Islet of Langerhans (tissue), 1 donor: ENCODE measurements at regions not wholly inside any gene's neighbourhood (a gene's known extent, or its start where the extent isn't known, plus 50 kb on each side); places are given as distances from the start of the nearest gene placed in this dataset.

ENCODE experiments used
- FAIRE-seq: peaks from one replicate; lab custom pipeline; 2011; peaks lifted over from hg19 to GRCh38; lab: Jason Lieb, UNC

DNA sequence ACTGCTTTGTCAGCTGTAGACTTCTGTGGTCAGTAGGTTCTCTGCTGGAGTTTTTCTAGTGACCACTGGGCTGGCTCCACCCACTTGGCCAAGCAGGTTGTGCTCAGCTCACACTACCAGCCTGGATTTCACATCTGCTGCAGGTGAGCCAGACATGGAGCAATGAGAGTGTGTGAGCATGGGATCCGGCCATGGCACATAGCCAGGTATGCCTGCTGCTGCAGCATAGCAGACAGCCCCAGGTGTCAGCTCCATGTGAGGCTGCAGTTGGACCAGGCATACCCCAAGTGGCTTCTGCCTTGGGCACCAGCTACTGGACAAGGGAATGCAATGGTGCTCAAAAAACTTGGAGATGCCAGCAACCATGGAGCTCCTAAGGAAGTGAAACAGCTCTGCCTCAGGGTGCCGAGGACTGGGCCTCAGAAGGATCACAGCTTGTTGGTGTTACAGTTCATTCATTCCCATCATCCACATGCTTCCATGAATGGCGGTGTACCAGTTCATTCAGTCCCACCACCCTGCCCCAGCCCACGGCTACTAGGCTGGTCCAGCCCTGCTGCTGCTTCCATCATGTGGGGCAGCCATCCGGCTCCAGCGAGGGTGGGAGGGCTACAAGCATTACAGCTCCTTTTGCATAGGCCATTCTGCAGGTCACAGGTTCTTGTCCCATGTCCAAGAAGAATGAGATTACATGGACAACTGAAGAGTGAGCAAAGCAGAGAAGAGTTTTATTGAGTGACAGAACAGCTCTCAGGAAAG, 389.1 kb upstream of the PCDH7 start:
- no peak for FAIRE-seq

GRCh38 chr4:30341731-30342130, 378.4 kb upstream of the PCDH7 start:
- FAIRE-seq = no peak

DNA sequence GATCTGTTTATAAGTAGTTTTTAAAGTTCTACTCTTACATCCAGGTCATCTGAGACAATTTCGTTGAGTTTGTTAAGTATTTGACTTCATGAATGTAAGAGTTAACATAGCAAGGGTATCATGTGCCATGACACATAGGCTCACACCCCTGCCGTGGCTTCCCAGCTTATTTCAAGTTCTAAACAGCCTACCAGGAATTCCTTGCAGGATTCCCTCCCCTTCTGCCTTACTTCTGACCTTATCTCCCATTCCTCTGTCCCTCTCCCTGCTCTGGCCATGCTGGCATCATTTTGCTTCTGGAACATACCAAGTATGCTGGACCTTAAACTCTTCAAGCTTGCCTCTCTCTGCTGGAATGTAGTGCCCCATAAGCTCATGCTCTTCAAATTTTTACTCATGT, 369.9 kb upstream of the PCDH7 start:
- FAIRE-seq = no peak

DNA sequence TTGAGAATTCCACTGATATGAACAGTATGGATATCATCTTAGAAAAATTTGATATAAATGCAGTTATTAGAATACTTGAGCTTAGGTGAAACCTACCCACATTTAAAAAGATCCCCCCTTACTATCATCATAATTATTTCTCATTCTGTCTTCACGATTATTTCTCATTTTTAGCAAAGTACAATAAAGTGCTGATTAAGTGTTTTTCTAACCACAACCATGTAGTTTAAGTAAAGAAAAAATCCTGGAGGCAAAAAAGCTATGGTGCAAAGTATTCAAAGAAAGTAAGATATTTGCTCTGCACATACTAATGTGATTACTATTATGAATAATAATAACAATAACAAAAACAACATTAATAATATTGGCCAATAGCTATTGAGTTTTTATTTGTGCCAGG, 365.6 kb upstream of the PCDH7 start:
- no peak for FAIRE-seq

DNA sequence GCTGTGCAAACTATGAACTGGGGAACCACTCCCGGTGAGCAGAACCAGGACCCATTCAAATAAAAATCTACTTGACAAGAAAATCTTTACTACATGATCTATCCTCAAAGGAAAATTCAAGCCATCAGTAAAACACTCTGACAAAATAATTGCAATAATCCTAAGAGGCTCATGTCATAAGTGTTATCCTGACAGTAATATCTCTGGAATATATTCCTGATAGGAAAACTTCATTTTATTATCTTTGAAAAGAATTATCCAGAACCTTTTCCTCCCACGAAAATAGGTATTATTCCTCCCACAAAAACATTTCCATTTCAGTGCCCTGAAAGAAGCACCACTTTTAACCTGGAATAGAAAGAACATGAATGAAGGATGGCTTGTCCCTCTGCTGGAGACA, 357.7 kb upstream of the PCDH7 start:
- no peak for FAIRE-seq

DNA sequence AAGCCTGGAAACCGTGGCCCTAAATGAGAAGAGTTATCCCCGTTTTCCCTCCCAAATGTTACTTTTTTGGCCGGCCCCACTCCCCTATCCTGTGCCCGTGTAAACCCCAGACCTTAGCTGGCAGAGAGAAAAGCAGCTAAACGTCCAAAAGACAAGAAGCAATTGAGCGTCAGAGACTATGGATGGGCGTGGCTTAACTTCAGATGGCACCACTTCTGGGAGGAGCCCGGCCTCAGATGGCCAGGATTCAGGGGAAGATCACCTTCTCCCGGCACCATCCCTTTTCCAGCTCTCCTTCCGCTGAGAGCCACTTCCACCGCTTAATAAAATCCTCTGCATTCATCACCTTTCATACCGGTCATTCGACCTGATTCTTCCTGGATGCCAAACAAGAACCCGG, 350.1 kb upstream of the PCDH7 start:
- no peak for FAIRE-seq

DNA sequence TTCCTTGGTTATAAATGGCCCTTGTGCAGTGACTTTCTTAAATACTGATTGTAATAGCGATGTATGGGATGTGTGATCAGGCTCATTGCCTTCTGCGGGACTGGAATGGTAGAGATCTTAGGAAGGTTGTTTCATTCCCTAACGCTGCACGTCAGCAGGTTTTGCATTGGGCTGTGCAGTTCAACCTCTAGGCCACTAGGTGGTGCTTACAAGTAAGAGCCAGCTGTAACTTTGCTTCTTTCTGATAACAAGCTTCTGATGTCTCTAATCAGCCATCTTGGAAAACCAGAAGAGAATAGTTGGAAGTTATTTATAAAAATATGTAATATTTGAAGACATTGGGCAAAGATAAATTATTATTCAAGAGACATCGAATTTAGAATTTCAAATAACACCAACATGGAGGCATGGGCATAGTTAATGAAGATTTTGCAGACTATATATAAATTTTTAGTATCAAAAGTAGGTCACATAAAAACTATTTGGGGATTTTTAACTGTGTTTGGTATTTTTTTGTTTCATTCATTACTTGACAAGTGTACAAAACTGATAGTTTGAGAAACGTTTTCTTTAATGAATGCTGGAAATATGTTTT, 339.7 kb upstream of the PCDH7 start:
- FAIRE-seq = peak; percentile 53

GRCh38 chr4:30385650-30386049, 334.5 kb upstream of the PCDH7 start:
- FAIRE-seq = no peak

DNA sequence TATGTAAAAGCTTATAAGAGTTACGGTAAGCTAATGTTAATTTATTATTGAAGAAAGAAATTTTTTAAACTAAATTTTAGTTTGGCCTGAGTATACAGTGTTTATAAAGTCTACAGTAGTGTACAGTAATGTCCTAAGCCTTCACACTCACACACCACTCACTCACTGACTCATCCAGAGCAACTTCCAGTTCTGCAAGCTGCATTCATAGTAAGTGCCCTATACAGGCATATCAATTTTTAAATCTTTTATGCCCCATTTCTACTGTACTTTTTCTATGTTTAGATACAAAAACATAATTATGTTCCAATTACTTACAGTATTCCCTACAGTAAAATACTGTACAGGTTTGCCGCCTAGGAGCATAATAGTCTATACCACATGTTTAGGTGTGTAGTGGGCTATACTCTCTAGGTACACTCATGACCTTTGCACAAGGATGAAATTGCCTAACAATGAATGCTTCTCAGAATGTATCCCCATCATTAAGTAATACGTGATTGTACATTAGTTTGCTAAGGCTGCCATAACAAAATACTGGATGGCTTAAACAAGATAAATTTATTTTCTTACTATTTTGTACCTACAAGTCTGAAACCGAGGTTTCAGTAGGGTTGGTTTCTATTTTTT, 333.8 kb upstream of the PCDH7 start:
- no peak for FAIRE-seq

DNA sequence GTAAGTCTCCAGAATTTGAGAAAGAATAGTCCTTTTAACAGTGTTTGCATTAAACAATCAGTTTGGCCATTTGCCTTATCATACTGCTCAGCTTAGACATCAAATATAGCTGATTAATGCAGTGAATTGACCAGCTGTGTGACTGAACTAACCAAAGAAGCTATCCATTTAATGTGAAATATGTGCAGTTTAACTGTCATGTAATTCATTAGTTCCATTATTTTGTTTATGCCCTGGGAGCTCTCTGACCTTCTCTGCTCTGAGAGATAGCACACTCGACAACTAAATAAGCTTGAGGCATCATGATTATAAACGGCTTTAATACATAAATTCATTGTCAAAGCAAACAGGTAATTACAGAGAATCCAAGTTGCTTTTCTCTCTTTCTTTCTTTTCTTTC, 324.3 kb upstream of the PCDH7 start:
- FAIRE-seq = no peak

DNA sequence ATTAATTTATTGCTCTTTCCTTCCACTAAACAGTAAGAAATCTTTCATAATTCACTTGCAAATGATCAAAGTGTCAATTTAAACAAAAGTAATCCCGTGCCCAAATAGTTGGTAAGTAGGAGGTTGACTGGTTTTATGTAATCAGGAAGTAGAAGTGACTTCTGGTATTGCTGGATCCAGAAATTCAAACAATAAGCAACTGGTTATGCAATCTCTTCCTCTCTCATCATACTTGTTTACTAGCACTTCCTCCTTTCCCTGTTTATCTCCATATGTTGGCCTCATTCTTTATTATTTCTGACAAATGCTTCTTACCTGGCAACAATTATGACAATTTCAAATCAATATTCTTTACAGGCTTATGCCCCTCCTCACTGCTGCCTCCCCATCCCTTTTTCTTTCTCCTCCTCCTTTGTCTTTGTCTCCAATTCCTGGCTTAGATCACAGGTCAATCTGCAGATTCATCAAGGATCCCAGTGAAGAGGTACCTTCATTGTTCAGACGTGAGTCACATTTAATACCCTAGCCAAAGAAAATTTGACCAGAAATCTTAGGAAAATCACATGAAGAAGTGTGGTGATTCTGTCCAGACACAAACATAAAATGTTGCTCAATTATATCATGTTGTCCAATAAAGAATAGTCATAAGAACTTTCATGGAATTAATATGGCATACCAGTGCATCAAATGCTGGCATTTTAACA, 323.2 kb upstream of the PCDH7 start:
- FAIRE-seq = no peak

DNA sequence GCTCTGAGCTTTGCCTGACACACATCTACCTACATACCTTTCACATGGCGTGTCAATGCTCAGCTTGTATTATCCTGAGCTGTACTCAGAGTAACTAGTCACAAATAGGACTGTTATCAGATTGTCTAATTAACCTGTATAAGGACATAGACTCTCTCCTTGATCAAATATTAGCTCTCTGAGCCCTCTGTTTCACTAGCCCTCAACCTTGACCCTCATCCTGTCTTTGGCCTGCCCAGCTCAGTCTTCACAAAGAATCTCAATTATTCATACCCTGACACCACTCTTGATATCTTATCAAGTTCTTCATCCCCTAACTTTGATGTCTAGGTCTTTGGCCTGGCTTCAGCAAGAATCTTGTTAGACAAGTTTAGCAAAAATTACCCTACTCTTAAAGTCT, 320.7 kb upstream of the PCDH7 start:
- no peak for FAIRE-seq

- FAIRE-seq = no peak
These were observed 317.9 kb upstream of the PCDH7 start for GRCh38 chr4:30402276-30402675.

- no peak for FAIRE-seq
These were observed 306.3 kb upstream of the PCDH7 start for GRCh38 chr4:30413915-30414314.

GRCh38 chr4:30416547-30416946, 303.6 kb upstream of the PCDH7 start:
- FAIRE-seq = no peak

DNA sequence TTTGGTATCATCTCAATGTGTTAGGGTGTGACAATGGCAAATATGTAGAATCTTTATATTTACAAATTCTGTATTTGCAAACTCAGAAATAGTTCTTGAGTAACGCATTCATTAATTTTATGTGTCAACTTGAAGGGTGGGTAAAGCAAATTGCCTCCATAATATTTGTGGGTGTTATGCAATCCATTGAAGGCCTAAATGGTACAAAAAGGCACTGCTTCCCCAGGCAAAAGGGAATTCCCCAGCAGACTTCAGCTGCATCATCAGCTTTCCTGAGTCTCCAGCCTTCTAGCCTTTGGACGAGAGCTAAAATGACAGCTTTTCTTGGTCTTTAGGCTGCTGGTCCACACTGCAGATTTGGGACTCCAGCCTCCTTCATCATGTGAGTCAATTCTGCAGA, 292.2 kb upstream of the PCDH7 start:
- FAIRE-seq = no peak

DNA sequence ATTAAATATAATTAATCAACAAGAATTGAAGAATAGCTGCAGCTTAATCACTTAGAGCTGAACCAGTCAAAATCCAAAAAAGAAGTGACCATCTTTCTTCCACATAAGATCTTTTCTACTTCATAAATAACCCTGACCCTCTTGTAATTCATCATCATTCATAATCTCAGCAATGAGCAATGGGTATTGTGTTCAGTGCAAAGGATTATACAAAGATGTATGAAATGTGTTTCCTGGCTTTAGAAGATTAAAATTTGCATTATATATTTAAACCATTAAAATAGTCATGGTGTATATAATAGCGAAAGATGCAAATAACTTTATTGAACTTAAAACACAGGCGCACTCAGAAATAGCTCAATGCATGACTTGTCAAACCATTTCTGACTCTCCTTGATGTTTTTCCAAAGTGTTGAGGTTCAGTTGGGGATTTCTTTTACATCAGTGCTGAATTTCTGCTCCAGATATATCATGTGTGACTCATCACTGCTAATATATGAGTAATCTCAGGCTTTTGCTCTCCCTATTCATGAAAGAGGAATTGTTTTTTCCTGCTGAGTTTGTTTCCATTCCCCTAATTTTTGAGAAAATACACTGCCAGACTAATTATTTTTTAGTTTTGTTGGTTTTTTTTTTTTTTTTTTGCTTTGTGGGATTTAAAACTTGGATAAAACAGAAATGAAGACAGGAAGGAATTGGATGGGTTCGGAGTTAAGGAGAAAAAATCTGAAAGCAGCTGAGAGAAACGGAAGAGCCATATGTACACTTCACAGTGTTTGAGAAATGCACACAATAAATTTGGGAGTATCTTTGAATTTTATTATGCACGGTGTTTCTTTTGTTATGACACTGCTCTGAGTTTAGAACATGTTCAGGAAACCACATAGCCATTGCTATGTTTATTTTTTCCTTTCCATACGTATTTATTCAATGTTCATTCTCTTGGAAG, 290.1 kb upstream of the PCDH7 start:
- no peak for FAIRE-seq

DNA sequence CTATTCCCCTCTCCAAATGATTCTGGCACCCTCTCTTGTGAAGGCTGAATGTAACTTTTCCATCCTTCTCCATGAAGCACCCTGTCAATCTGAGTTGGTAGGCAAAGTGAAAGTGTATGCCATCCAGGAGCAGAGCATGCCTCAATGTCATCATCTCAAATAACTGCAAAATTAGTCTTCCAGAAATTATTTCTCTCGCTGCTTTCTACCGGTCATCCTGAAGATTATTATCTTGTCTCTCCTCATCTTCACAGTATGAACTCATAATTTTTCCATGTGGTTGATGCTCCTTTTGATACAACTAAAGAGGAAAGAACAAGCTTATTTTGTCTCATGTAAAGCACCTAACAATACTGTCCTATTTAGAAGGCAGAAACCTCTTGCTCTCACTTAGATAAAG, 285.5 kb upstream of the PCDH7 start:
- no peak for FAIRE-seq

DNA sequence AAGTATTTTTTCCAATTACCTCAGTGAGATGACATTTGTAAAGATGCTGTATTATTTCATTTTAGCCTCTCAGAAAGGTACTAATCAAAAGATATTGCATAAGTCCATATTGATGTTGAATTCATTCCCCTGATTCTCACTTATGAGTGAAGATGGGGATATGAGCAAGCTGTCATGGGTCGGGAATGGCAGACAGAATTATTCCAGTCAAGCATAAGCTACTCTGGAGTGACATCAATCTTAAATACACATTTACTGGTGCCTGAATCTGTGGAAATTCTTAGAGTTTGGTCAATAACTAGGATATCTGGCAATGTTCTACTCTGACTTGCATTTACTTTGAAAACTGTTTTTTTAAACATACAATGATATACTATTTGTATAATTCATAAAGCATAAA, 283.8 kb upstream of the PCDH7 start:
- FAIRE-seq = no peak

- FAIRE-seq = no peak
These were observed 282.9 kb upstream of the PCDH7 start for GRCh38 chr4:30437316-30437715.

DNA sequence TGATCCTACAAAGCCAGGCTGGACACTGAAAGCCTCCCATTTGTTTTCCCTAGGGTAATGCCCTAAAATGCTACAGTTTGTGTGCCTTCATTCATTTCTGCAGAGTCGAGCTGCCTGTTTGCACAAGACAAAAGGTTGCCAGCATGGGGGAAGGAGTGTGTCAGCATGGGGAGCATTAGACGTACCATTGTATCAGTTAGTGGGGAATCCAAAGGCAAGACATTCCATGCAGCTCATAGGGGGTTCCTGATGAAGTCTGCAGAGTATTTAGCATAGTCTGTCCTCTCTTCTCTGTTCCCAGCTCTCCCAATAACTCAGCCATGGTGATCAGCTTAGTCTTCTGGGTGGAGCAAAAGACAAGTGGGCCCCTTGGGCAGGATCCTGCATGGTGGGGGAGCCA, 276.9 kb upstream of the PCDH7 start:
- FAIRE-seq = no peak

DNA sequence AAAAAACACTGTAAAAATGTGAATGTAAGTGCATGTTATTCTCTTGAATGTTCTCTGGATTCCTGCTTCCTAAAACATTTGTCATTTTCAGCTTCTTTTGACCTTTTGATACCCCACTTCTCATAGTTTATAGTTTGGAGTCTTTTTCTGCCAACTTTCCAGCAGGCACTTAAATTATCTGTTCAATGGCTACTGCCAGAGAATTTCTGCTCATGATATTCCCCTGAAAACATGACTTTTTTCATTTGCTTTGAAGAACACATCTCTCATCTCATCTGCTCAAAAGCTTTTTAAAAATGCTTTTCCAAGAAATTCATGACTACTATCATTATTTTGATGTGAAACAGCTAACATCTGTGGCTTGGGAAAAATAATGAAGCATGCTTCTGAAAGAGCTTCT, 269.7 kb upstream of the PCDH7 start:
- FAIRE-seq = no peak
